GM23338 (cell line): ENCODE measurements at regions not wholly inside any gene's neighbourhood (a gene's known extent, or its start where the extent isn't known, plus 50 kb on each side); places are given as distances from the start of the nearest gene placed in this dataset.
A peak's percentile ranks its signal among the peaks of the same experiment; 100 is the strongest.

Source experiments
- ATAC-seq: fragments of 200-7000 bp; cut with Tn5 transposase; 3 replicates; pipeline ENCODE4 v1.9.1; 2020
- DNase-seq: peaks from one replicate; pipeline ENCODE4 v3.0.0-alpha.2; 2015; ENCODE audit warnings: low spot score
- H2AFZ ChIP-seq: fragments of 200-600 bp; sonication (generic); 2 replicates; pipeline ENCODE4 v1.8.0; 2016; ENCODE audit warnings: antibody characterized with exemption, mild to moderate bottlenecking, moderate library complexity
- H3F3A ChIP-seq: fragments of 200-600 bp; sonication (generic); replicated peaks from 2 replicates; pipeline ENCODE4 v1.8.0; 2017; ENCODE audit warnings: antibody characterized with exemption, mixed run types, low read depth
- H3K27ac ChIP-seq: fragments of 200-600 bp; sonication (generic); 2 replicates; pipeline ENCODE4 v1.6.1; 2016; ENCODE audit warnings: low read depth
- H3K27me3 ChIP-seq: fragments of 200-600 bp; sonication (generic); 2 replicates; pipeline ENCODE4 v1.8.0; 2016; ENCODE audit warnings: mild to moderate bottlenecking, mixed run types, moderate library complexity; ENCODE audit not compliant: insufficient read depth
- H3K36me3 ChIP-seq: fragments of 200-600 bp; sonication (generic); 2 replicates; pipeline ENCODE4 v1.8.0; 2016; ENCODE audit warnings: mild to moderate bottlenecking; ENCODE audit not compliant: insufficient read depth
- H3K4me1 ChIP-seq: fragments of 200-600 bp; sonication (generic); 2 replicates; pipeline ENCODE4 v1.8.0; 2016; ENCODE audit warnings: mild to moderate bottlenecking, moderate library complexity; ENCODE audit not compliant: insufficient read depth
- H3K4me2 ChIP-seq: fragments of 200-600 bp; sonication (generic); 2 replicates; pipeline ENCODE4 v1.7.1; 2017; ENCODE audit warnings: mixed run types
- H3K4me3 ChIP-seq: fragments of 200-600 bp; sonication (generic); 2 replicates; pipeline ENCODE4 v1.6.1; 2016; ENCODE audit warnings: mixed run types
- H3K79me2 ChIP-seq: fragments of 200-600 bp; sonication (generic); replicated peaks from 2 replicates; pipeline ENCODE4 v1.8.0; 2017; ENCODE audit warnings: mild to moderate bottlenecking; ENCODE audit not compliant: insufficient read depth
- H3K9me2 ChIP-seq: fragments of 200-600 bp; sonication (generic); 2 replicates; pipeline ENCODE4 v1.8.0; 2017; ENCODE audit not compliant: insufficient read depth
- H4K20me1 ChIP-seq: fragments of 200-600 bp; sonication (generic); replicated peaks from 2 replicates; pipeline ENCODE4 v1.8.0; 2017; ENCODE audit warnings: mild to moderate bottlenecking; ENCODE audit not compliant: insufficient read depth
- H3K27ac Mint-ChIP-seq: 2 replicates; pipeline ENCODE4 v1.8.0; 2020; ENCODE audit warnings: inconsistent platforms, mild to moderate bottlenecking, moderate library complexity, mixed read lengths
- H3K27me3 Mint-ChIP-seq: 3 replicates; pipeline ENCODE4 v1.8.0; 2022; ENCODE audit warnings: low read depth, mild to moderate bottlenecking, moderate library complexity, mixed read lengths, inconsistent platforms; ENCODE audit not compliant: insufficient read depth, poor library complexity
- H3K36me3 Mint-ChIP-seq: 3 replicates; pipeline ENCODE4 v1.8.0; 2021; ENCODE audit warnings: low read depth, mild to moderate bottlenecking, inconsistent platforms, moderate library complexity, mixed read lengths
- H3K4me1 Mint-ChIP-seq: 3 replicates; pipeline ENCODE4 v1.8.0; 2020; ENCODE audit warnings: mild to moderate bottlenecking, inconsistent platforms, mixed read lengths
- H3K4me3 Mint-ChIP-seq: 3 replicates; pipeline ENCODE4 v1.8.0; 2021; ENCODE audit warnings: moderate library complexity, mild to moderate bottlenecking, inconsistent platforms, mixed read lengths
- H3K9me3 Mint-ChIP-seq: 3 replicates; pipeline ENCODE4 v1.8.0; 2020; ENCODE audit warnings: moderate library complexity, mild to moderate bottlenecking, inconsistent platforms, mixed read lengths
- CREB1 ChIP-seq: fragments of 250-450 bp; sonication (Bioruptor Pico); IDR thresholded peaks from 2 replicates; pipeline ENCODE4 v1.5.0; 2020; ENCODE audit warnings: low read depth, mild to moderate bottlenecking, moderate library complexity
- CTCF ChIP-seq, 2 experiments: fragments of 200-600 bp in 1 of 2; sonication (generic) in 1 of 2; conservative IDR thresholded peaks; 2 replicates each; pipeline versions ENCODE4 v1.5.1 to v1.6.1; 2016 to 2017; ENCODE audit warnings: antibody characterized with exemption in 2 of 2, low read depth in 2 of 2, mild to moderate bottlenecking in 2 of 2, moderate library complexity in 1 of 2
- EZH2 ChIP-seq: fragments of 200-600 bp; sonication (generic); IDR thresholded peaks from one replicate; pipeline ENCODE4 v1.8.0; 2017; ENCODE audit warnings: antibody characterized with exemption, mild to moderate bottlenecking, low read depth; ENCODE audit not compliant: unreplicated experiment
- EZH2phosphoT487 ChIP-seq: fragments of 200-600 bp; sonication (generic); IDR thresholded peaks from one replicate; pipeline ENCODE4 v1.8.1; 2018; ENCODE audit warnings: antibody characterized with exemption; ENCODE audit not compliant: unreplicated experiment
- JUNB ChIP-seq: IDR thresholded peaks from one replicate; pipeline ENCODE4 v1.6.1; 2016; ENCODE audit warnings: antibody characterized with exemption; ENCODE audit not compliant: unreplicated experiment
- NANOG ChIP-seq: IDR thresholded peaks from 2 replicates; pipeline ENCODE4 v1.6.1; 2016; ENCODE audit warnings: antibody characterized with exemption, borderline replicate concordance
- REST ChIP-seq: IDR thresholded peaks from one replicate; pipeline ENCODE4 v1.6.1; 2018; ENCODE audit warnings: antibody characterized with exemption; ENCODE audit not compliant: unreplicated experiment
- ZNF114 ChIP-seq: fragments of 250-450 bp; sonication (Bioruptor Pico); IDR thresholded peaks from 2 replicates; pipeline ENCODE4 v1.5.0; 2020; ENCODE audit warnings: mild to moderate bottlenecking, moderate library complexity
- ZNF462 ChIP-seq: fragments of 250-450 bp; sonication (Bioruptor Pico); IDR thresholded peaks from 2 replicates; pipeline ENCODE4 v1.5.0; 2020; ENCODE audit warnings: mild to moderate bottlenecking, moderate library complexity

GRCh38 chr4:100804576-100805360, 286.9 kb upstream of the EMCN start:
- H3K4me1 Mint-ChIP-seq = peaks cover 8% of the 10 kb centered on the region; the same call in 2 of the 3 replicates
- ATAC-seq = no peak; the same call in 1 of the 3 replicates
- Histone ChIP-seq H3K27ac (no peak overlapping the region), H3K4me2 (0 out of 2 replicates have a peak overlapping the region, but pooled peaks have one; percentile 9), H3K9me2 (no peaks in the 10 kb centered on the region), H2AFZ (no peak overlapping the region), H3K4me3 (no peak overlapping the region), H3K27me3 (no peaks in the 10 kb centered on the region), H3F3A (no peaks in the 10 kb centered on the region), H4K20me1 (no peaks in the 10 kb centered on the region), H3K36me3 (no peaks in the 10 kb centered on the region), H3K79me2 (no peaks in the 10 kb centered on the region), H3K4me1 (peaks cover 6% of the 10 kb centered on the region; the same call in 1 of the 2 replicates)
- H3K27ac Mint-ChIP-seq = no peak overlapping the region
- no peak overlapping the region for H3K4me3 Mint-ChIP-seq
- no peaks in the 10 kb centered on the region; the same call in 1 of the 3 replicates for H3K9me3 Mint-ChIP-seq
- H3K27me3 Mint-ChIP-seq = no peaks in the 10 kb centered on the region
- DNase-seq = no peak
- TF ChIP-seq NANOG = no peak
- no peak for TF ChIP-seq EZH2
- no peak for TF ChIP-seq REST
- TF ChIP-seq JUNB = no peak
- no peak for TF ChIP-seq EZH2phosphoT487
- TF ChIP-seq ZNF114 (CRISPR knock-in tag) = no peak
- H3K36me3 Mint-ChIP-seq = no peaks in the 10 kb centered on the region; the same call in 2 of the 3 replicates

- Histone ChIP-seq H4K20me1 (no peaks in the 10 kb centered on the region), H3K4me1 (peaks cover 6% of the 10 kb centered on the region; the same call in 1 of the 2 replicates), H3K27ac (no peak overlapping the region), H3K36me3 (no peaks in the 10 kb centered on the region), H3K27me3 (no peaks in the 10 kb centered on the region), H3F3A (no peaks in the 10 kb centered on the region), H3K79me2 (no peaks in the 10 kb centered on the region), H3K4me3 (no peak overlapping the region), H2AFZ (no peak overlapping the region), H3K4me2 (no peak overlapping the region), H3K9me2 (no peaks in the 10 kb centered on the region)
- ATAC-seq = no peak
- Mint-ChIP-seq H3K9me3 (no peaks in the 10 kb centered on the region; the same call in 1 of the 3 replicates), H3K4me1 (peaks cover 7% of the 10 kb centered on the region; the same call in 2 of the 3 replicates), H3K27ac (no peak overlapping the region; the same call in 1 of the 2 replicates), H3K27me3 (no peaks in the 10 kb centered on the region), H3K36me3 (no peaks in the 10 kb centered on the region; the same call in 2 of the 3 replicates), H3K4me3 (no peak overlapping the region)
- no peak for DNase-seq
- TF ChIP-seq CTCF (conservative IDR thresholded peaks at IDR 0.05; ENCODE audit: low read depth in 2 of 2) (no peak), EZH2phosphoT487 (no peak), ZNF462 (CRISPR knock-in tag) (no peak), CREB1 (CRISPR knock-in tag) (no peak)
Measured at GRCh38 chr4:100803751-100804150, 285.9 kb upstream of the EMCN start.
